CD4-positive, alpha-beta T cell (primary cell): ENCODE measurements at regions not wholly inside any gene's neighbourhood (a gene's known extent, or its start where the extent isn't known, plus 50 kb on each side); places are given as distances from the start of the nearest gene placed in this dataset.

Experiments
- ATAC-seq: fragments of 200-7000 bp; cut with Tn5 transposase; one replicate; pipeline ENCODE4 v1.10.0; 2022; ENCODE audit warnings: mild to moderate bottlenecking; ENCODE audit not compliant: poor library complexity
- CTCF ChIA-PET: fragments of 350-600 bp; sonication (Branson Sonifier 250); formaldehyde crosslinking; loops from one replicate; lab custom pipeline; 2021; ENCODE audit warnings: antibody characterized with exemption, inconsistent platforms; lab: Charles Lee
- POLR2A ChIA-PET: fragments of 350-600 bp; sonication (Branson Sonifier 250); formaldehyde crosslinking; loops from one replicate; lab custom pipeline; 2021; ENCODE audit warnings: antibody characterized with exemption, inconsistent platforms; lab: Charles Lee
- DNase-seq, 14 experiments: peaks; one replicate each; pipeline ENCODE4 v3.0.0-alpha.2; 2013 to 2020; ENCODE audit warnings: mixed read lengths in 2 of 14
- H3K27ac ChIP-seq, 2 donors: one replicate each; pipeline versions ENCODE4 v1.5.1 to v1.7.0; 2013; ENCODE audit warnings: low read length in 2 of 2, low read depth in 1 of 2, mild to moderate bottlenecking in 1 of 2
- H3K27me3 ChIP-seq, 2 experiments: 1 replicate in 1 of 2; 2 replicates in 1 of 2; pipeline versions ENCODE4 v1.6.1 to v1.7.0; 2013; ENCODE audit warnings: low read length in 2 of 2, control low read depth in 1 of 2, mild to moderate bottlenecking in 1 of 2, moderate library complexity in 1 of 2; ENCODE audit not compliant: insufficient read depth in 2 of 2, control insufficient read depth in 1 of 2
- H3K36me3 ChIP-seq: one replicate; pipeline ENCODE4 v1.6.1; 2013; ENCODE audit warnings: low read length, control low read depth; ENCODE audit not compliant: insufficient read depth
- H3K4me1 ChIP-seq: one replicate; pipeline ENCODE4 v1.6.1; 2013; ENCODE audit warnings: low read length, control low read depth; ENCODE audit not compliant: insufficient read depth
- H3K4me3 ChIP-seq: one replicate; pipeline ENCODE4 v1.5.1; 2013; ENCODE audit warnings: mild to moderate bottlenecking, low read length, moderate library complexity
- H3K9me3 ChIP-seq, 2 experiments: 1 replicate in 1 of 2; 2 replicates in 1 of 2; pipeline versions ENCODE4 v1.6.1 to v1.7.0; 2013; ENCODE audit warnings: low read length in 2 of 2, mild to moderate bottlenecking in 2 of 2, control low read depth in 1 of 2, moderate library complexity in 1 of 2; ENCODE audit not compliant: control insufficient read depth in 1 of 2, insufficient read depth in 1 of 2
- H3K27ac Mint-ChIP-seq: one replicate; pipeline ENCODE4 v1.8.0; 2020; ENCODE audit warnings: mixed read lengths
- H3K27me3 Mint-ChIP-seq: one replicate; pipeline ENCODE4 v1.8.0; 2021; ENCODE audit warnings: mixed read lengths
- H3K36me3 Mint-ChIP-seq: one replicate; pipeline ENCODE4 v1.8.0; 2021; ENCODE audit warnings: low read depth, mixed read lengths
- H3K4me1 Mint-ChIP-seq: one replicate; pipeline ENCODE4 v1.8.0; 2021; ENCODE audit warnings: low read depth, mixed read lengths
- H3K4me3 Mint-ChIP-seq: one replicate; pipeline ENCODE4 v1.8.0; 2020; ENCODE audit warnings: mild to moderate bottlenecking, mixed read lengths
- H3K9me3 Mint-ChIP-seq: one replicate; pipeline ENCODE4 v1.8.0; 2020; ENCODE audit warnings: mixed read lengths
- intact Hi-C, 2 experiments: fragments of 100-400 bp; cut with DNase I in 1 of 2; cut with micrococcal nuclease in 1 of 2; formaldehyde crosslinking; loops; one replicate each; pipeline versions ENCODE4 v1.15.1 to v1.9.0; 2023 to 2025; cut with DNase I, micrococcal nuclease
- TF ChIP-seq, protein P1 (sequence below): fragments of 200-600 bp; IDR thresholded peaks from one replicate; pipeline ENCODE4 v1.8.0; 2022; ENCODE audit warnings: antibody characterized with exemption, mild to moderate bottlenecking

DNA sequence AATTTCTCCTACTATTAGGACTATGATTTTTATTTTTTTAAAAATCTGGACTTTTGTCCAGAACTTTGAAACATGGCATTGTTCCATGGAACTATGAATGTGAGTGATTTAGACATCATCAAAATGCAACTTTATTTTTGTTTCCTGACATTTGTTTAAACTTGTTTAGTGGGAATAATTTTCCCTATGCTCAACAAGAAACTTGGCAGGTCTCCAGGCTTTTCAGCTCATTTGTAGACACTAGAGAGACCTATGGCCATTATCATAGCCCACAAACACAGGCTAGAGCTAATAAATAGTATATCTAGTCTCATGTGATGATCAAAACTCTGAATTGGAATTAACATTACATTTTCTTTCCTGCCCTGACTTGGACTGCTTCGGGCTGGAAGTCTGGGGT, 145.1 kb upstream of the CELF4 start:
- ATAC-seq (no peak), DNase-seq (no peak)
- Histone ChIP-seq H3K27me3 (no peaks in the 10 kb centered on the region), H3K4me1 (no peaks in the 10 kb centered on the region), H3K27ac (no peak overlapping the region), H3K9me3 (no peaks in the 10 kb centered on the region), H3K4me3 (no peak overlapping the region), H3K36me3 (no peaks in the 10 kb centered on the region)
- Mint-ChIP-seq H3K27ac (no peak overlapping the region), H3K9me3 (no peaks in the 10 kb centered on the region), H3K4me3 (no peak overlapping the region), H3K4me1 (no peaks in the 10 kb centered on the region), H3K36me3 (no peaks in the 10 kb centered on the region), H3K27me3 (no peaks in the 10 kb centered on the region)
- POLR2A ChIA-PET, result no interaction called here
- intact Hi-C loops, result loop anchor here in 1 of 2 experiments (10.0 kb wide), 1 partner anchor 64 kb away; no protein-coding TSS in a partner anchor
- CTCF ChIA-PET, result no interaction called here
- TF ChIP-seq, protein P1, sequence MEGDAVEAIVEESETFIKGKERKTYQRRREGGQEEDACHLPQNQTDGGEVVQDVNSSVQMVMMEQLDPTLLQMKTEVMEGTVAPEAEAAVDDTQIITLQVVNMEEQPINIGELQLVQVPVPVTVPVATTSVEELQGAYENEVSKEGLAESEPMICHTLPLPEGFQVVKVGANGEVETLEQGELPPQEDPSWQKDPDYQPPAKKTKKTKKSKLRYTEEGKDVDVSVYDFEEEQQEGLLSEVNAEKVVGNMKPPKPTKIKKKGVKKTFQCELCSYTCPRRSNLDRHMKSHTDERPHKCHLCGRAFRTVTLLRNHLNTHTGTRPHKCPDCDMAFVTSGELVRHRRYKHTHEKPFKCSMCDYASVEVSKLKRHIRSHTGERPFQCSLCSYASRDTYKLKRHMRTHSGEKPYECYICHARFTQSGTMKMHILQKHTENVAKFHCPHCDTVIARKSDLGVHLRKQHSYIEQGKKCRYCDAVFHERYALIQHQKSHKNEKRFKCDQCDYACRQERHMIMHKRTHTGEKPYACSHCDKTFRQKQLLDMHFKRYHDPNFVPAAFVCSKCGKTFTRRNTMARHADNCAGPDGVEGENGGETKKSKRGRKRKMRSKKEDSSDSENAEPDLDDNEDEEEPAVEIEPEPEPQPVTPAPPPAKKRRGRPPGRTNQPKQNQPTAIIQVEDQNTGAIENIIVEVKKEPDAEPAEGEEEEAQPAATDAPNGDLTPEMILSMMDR, result no peak

DNA sequence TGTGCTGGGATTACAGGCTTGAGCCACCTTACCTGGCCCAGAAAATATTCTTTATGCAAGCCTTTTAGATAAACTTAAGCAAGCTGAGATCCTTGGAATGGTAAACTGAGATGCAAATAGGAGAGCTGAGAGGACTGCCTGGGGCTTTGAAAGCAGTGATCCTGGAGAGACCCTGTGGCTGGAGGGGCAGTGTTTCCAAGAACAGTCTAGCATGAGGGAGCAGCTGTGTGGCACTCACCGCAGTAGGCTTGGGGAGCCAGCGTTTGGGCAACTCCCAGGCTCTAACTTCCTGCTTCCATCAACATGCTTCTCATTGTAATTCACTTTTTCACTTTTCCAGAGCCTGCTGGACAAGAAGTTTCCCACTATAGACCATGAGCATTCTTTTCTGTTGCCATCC, 144.1 kb upstream of the CELF4 start:
- DNase-seq, result no peak
- intact Hi-C loops, result loop anchor here in 1 of 2 experiments (10.0 kb wide), 1 partner anchor 65 kb away; no protein-coding TSS in a partner anchor

DNA sequence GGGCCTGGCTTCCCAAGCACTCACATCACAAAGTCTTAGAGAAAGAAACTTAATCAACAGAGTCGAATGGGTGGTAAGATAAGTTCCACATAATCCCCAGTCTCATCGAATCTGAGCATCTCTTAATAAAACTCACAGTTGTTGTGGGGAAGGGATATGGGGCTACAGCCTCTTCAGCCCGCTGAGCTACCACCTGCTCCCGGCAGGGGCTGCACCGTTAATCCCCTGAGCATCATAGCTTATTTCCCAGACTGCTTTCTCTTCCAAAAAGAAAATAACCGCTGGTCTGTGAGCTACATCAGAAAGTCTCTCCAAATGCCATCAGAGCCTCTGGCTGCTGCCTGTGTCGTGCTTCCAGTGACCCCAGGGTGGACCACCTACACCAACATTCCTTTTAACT, 139.4 kb upstream of the CELF4 start:
- Histone ChIP-seq H3K4me1 (no peaks in the 10 kb centered on the region), H3K27me3 (no peaks in the 10 kb centered on the region), H3K36me3 (no peaks in the 10 kb centered on the region), H3K9me3 (no peaks in the 10 kb centered on the region), H3K4me3 (no peak overlapping the region), H3K27ac (no peak overlapping the region)
- no peaks in the 10 kb centered on the region for H3K4me1 Mint-ChIP-seq
- no peaks in the 10 kb centered on the region for H3K36me3 Mint-ChIP-seq
- no peak overlapping the region for H3K4me3 Mint-ChIP-seq
- no peak for ATAC-seq
- POLR2A ChIA-PET, result no interaction called here
- H3K27ac Mint-ChIP-seq, result no peak overlapping the region
- CTCF ChIA-PET, result no interaction called here
- no peak for DNase-seq
- H3K9me3 Mint-ChIP-seq, result no peaks in the 10 kb centered on the region
- TF ChIP-seq, protein P1, result no peak
- intact Hi-C loops, result no loop called here
- H3K27me3 Mint-ChIP-seq, result no peaks in the 10 kb centered on the region

More for the DNA sequence above, 144.1 kb upstream of the CELF4 start:
- no peak overlapping the region for H3K27ac ChIP-seq
- H3K9me3 Mint-ChIP-seq, result no peaks in the 10 kb centered on the region
- H3K27me3 Mint-ChIP-seq, result no peaks in the 10 kb centered on the region
- no peaks in the 10 kb centered on the region for H3K36me3 Mint-ChIP-seq
- ChIA-PET CTCF (no interaction called here), POLR2A (no interaction called here)
- no peak for ATAC-seq
- H3K4me3 ChIP-seq, result no peak overlapping the region
- TF ChIP-seq, protein P1, result no peak
- H3K9me3 ChIP-seq, result no peaks in the 10 kb centered on the region
- no peaks in the 10 kb centered on the region for H3K27me3 ChIP-seq
- H3K4me1 ChIP-seq, result no peaks in the 10 kb centered on the region
- H3K27ac Mint-ChIP-seq, result no peak overlapping the region
- H3K4me3 Mint-ChIP-seq, result no peak overlapping the region
- H3K4me1 Mint-ChIP-seq, result no peaks in the 10 kb centered on the region
- no peaks in the 10 kb centered on the region for H3K36me3 ChIP-seq
